Stomach (tissue), 8 donors: ENCODE measurements at regions not wholly inside any gene's neighbourhood (a gene's known extent, or its start where the extent isn't known, plus 50 kb on each side); places are given as distances from the start of the nearest gene placed in this dataset.

Experiments used
- DNase-seq, 2 donors: peaks; one replicate each; pipeline versions ENCODE4 v3.0.0 to v3.0.0-alpha.2; 2013 to 2019
- H3K27ac ChIP-seq, 5 donors: fragments of 200-600 bp in 4 of 5; sonication (generic) in 4 of 5; one replicate each; pipeline ENCODE4 v1.5.1; 2013 to 2019; ENCODE audit warnings: mild to moderate bottlenecking in 1 of 5, moderate library complexity in 1 of 5
- H3K27me3 ChIP-seq, 3 donors: fragments of 200-600 bp; sonication (generic); one replicate each; pipeline ENCODE4 v1.5.1; 2017 to 2019; ENCODE audit warnings: mixed run types in 1 of 3
- H3K36me3 ChIP-seq, 4 donors: fragments of 200-600 bp; sonication (generic); 1 replicate in 3 of 4; 2 replicates in 1 of 4; pipeline ENCODE4 v1.5.1; 2016 to 2019
- H3K4me1 ChIP-seq, 4 donors: fragments of 200-600 bp; sonication (generic); one replicate each; pipeline ENCODE4 v1.5.1; 2016 to 2019
- H3K4me3 ChIP-seq, 4 donors: fragments of 200-600 bp; sonication (generic) in 3 of 4; one replicate each; pipeline ENCODE4 v1.5.1; 2016 to 2019; ENCODE audit warnings: mild to moderate bottlenecking in 1 of 4
- H3K9me3 ChIP-seq, 4 donors: fragments of 200-600 bp; sonication (generic); one replicate each; pipeline ENCODE4 v1.5.1; 2016 to 2019
- EP300 ChIP-seq: sonication (generic); formaldehyde crosslinking; IDR thresholded peaks from one replicate; pipeline ENCODE4 v1.6.1; 2017; ENCODE audit warnings: antibody characterized with exemption
- POLR2A ChIP-seq, 4 donors: fragments of 450-650 bp; IDR thresholded peaks; one replicate each; pipeline ENCODE4 v1.6.1; 2016; ENCODE audit warnings: antibody characterized with exemption in 4 of 4, control low read depth in 2 of 4, mild to moderate bottlenecking in 1 of 4, moderate library complexity in 1 of 4
- POLR2AphosphoS5 ChIP-seq, 3 donors: sonication (generic); formaldehyde crosslinking; IDR thresholded peaks; one replicate each; pipeline ENCODE4 v1.6.1; 2016; ENCODE audit warnings: antibody characterized with exemption in 3 of 3
- WGBS, 5 donors: extraction: QIAGEN DNeasy Blood & Tissue Kit in 3 of 5; methylation state at CpG; one replicate each; pipeline versions ENCODE4 v1.1.5 to v1.1.7; 2013 to 2018; 5-methylcytosine and 5-hydroxymethylcytosine counted together
- intact Hi-C: fragments of 100-400 bp; cut with DNase I; formaldehyde crosslinking; loops from one replicate; pipeline ENCODE4 v1.15.1; 2023; ENCODE audit warnings: low total_unique reads
- TF ChIP-seq, protein P1 (sequence below), 7 experiments: fragments of 450-650 bp in 4 of 7; fragments of 200-600 bp in 3 of 7; sonication (generic) in 3 of 7; IDR thresholded peaks; one replicate each; pipeline ENCODE4 v1.5.1; 2016 to 2019; ENCODE audit warnings: antibody characterized with exemption in 7 of 7, control low read depth in 2 of 7, mild to moderate bottlenecking in 1 of 7
- donor health status: healthy with polysubstance abuse.
- donor health status: Bipolar disorder and iron deficiency.
- donor health status: healthy.

DNA sequence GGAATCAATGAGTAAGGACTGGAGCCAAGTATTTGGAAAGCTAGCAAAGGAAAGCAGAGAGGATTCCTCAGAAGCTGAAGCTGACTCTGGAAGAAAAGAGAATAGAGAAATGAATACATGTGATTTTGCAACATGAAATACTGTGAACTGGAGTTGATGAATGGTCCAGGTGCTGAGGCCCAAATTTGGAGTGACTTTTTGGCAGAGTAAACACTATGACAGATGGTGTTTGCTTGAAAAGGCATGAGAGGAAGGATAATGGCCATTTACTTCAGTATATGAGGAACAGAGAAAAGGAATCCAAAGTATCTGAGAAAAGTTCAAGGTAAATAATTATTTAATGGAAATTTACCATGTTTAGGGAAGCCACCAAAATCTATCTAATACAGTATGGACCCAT, 236.7 kb downstream of the SLITRK2 start:
- no peak for DNase-seq

GRCh38 chrX:146055733-146056132, 238.1 kb downstream of the SLITRK2 start:
- intact Hi-C loops, result no loop called here
- TF ChIP-seq POLR2AphosphoS5 (IDR thresholded peaks at IDR 0.05) (no peak), EP300 (no peak), POLR2A (IDR thresholded peaks at IDR 0.05) (no peak)
- TF ChIP-seq, protein P1, sequence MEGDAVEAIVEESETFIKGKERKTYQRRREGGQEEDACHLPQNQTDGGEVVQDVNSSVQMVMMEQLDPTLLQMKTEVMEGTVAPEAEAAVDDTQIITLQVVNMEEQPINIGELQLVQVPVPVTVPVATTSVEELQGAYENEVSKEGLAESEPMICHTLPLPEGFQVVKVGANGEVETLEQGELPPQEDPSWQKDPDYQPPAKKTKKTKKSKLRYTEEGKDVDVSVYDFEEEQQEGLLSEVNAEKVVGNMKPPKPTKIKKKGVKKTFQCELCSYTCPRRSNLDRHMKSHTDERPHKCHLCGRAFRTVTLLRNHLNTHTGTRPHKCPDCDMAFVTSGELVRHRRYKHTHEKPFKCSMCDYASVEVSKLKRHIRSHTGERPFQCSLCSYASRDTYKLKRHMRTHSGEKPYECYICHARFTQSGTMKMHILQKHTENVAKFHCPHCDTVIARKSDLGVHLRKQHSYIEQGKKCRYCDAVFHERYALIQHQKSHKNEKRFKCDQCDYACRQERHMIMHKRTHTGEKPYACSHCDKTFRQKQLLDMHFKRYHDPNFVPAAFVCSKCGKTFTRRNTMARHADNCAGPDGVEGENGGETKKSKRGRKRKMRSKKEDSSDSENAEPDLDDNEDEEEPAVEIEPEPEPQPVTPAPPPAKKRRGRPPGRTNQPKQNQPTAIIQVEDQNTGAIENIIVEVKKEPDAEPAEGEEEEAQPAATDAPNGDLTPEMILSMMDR (IDR thresholded peaks at IDR 0.05), result no peak
- 29 to 54% (median 51%) methylated on average over 2 of the region's 2 CpGs for WGBS, 5 donors
- Histone ChIP-seq H3K4me3 (no peak overlapping the region), H3K9me3 (no peaks in the 10 kb centered on the region), H3K4me1 (no peaks in the 10 kb centered on the region), H3K27me3 (no peaks in the 10 kb centered on the region), H3K27ac (no peak overlapping the region), H3K36me3 (no peaks in the 10 kb centered on the region)
- DNase-seq, result no peak

More for the DNA sequence above, 236.7 kb downstream of the SLITRK2 start:
- no peak overlapping the region for H3K4me3 ChIP-seq
- intact Hi-C loops, result no loop called here
- no peak for TF ChIP-seq POLR2A (IDR thresholded peaks at IDR 0.05)
- no peak for TF ChIP-seq EP300
- TF ChIP-seq POLR2AphosphoS5 (IDR thresholded peaks at IDR 0.05), result no peak
- TF ChIP-seq, protein P1 (IDR thresholded peaks at IDR 0.05), result no peak
- no peaks in the 10 kb centered on the region for H3K27me3 ChIP-seq
- no peaks in the 10 kb centered on the region for H3K36me3 ChIP-seq
- no peak overlapping the region for H3K27ac ChIP-seq
- no peaks in the 10 kb centered on the region for H3K4me1 ChIP-seq
- H3K9me3 ChIP-seq, result no peaks in the 10 kb centered on the region

- 31 to 71% (median 57%) methylated on average over 3 of the region's 3 CpGs for WGBS, 5 donors
Measured at GRCh38 chrX:146056511-146057081, 239.0 kb downstream of the SLITRK2 start.

DNA sequence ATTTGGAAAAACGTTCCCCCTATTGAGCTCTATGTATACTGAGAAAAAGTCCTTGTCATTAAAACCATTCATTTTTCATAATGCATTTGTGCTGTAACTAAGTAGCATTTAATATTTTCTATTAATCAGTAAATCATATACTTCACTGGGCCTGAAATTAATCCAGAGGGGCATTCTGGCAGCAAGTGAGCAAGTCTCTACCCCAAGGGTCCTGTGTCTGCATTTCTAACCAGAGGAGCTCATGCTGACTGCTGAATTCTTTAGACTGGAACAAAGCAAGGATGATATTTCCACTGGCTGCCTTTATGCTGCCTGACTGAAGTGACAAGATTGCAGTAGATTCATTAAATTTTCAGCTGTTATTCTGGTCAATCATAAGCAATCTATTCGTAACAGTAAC, 246.5 kb downstream of the SLITRK2 start:
- H3K36me3 ChIP-seq, result no peaks in the 10 kb centered on the region
- no peak for TF ChIP-seq EP300
- no peak for TF ChIP-seq POLR2A (IDR thresholded peaks at IDR 0.05)
- TF ChIP-seq, protein P1 (IDR thresholded peaks at IDR 0.05), result no peak
- no peak for TF ChIP-seq POLR2AphosphoS5 (IDR thresholded peaks at IDR 0.05)
- no peaks in the 10 kb centered on the region for H3K9me3 ChIP-seq
- no peaks in the 10 kb centered on the region for H3K27me3 ChIP-seq
- H3K4me3 ChIP-seq, result no peak overlapping the region
- no peak overlapping the region for H3K27ac ChIP-seq
- 62 to 78% (median 71%) methylated on average over 2 of the region's 2 CpGs for WGBS, 5 donors
- intact Hi-C loops, result no loop called here
- no peaks in the 10 kb centered on the region for H3K4me1 ChIP-seq
- no peak for DNase-seq

More at GRCh38 chrX:146056511-146057081, 239.0 kb downstream of the SLITRK2 start:
- TF ChIP-seq, protein P1 (IDR thresholded peaks at IDR 0.05), result no peak
- TF ChIP-seq POLR2AphosphoS5 (IDR thresholded peaks at IDR 0.05) (no peak), POLR2A (IDR thresholded peaks at IDR 0.05) (no peak), EP300 (no peak)
- Histone ChIP-seq H3K27ac (no peak overlapping the region), H3K4me3 (no peak overlapping the region), H3K4me1 (no peaks in the 10 kb centered on the region), H3K9me3 (no peaks in the 10 kb centered on the region), H3K36me3 (no peaks in the 10 kb centered on the region), H3K27me3 (no peaks in the 10 kb centered on the region)
- intact Hi-C loops, result no loop called here
- DNase-seq, result no peak
